ENCODE measurements at regions not wholly inside any gene's neighbourhood (a gene's known extent, or its start where the extent isn't known, plus 50 kb on each side); places are given as distances from the start of the nearest gene placed in this dataset.

GRCh38 chr11:116649268-116649667, 123.5 kb downstream of the BUD13 start:
- TF ChIP-seq CTCF (IDR thresholded peaks at IDR 0.05) (no peak), ZFX (IDR thresholded peaks at IDR 0.05; ENCODE audit: borderline replicate concordance) (no peak)

Measured in 22Rv1 (cell line).